ENCODE measurements at regions not wholly inside any gene's neighbourhood (a gene's known extent, or its start where the extent isn't known, plus 50 kb on each side); places are given as distances from the start of the nearest gene placed in this dataset.
"Not testable (repeated sequence)": the region's sequence is repeated elsewhere in the genome, so short reads cannot be mapped to it uniquely, and the experiment has no call there.

GRCh38 chrX:13404777-13405176, 84.9 kb upstream of the ATXN3L start:
- not testable (repeated sequence) for H3K4me1 ChIP-seq (replicated peaks in 1 of 4; ENCODE audit: control insufficient read depth in 3 of 4, insufficient read depth in 4 of 4, low read length in 3 of 4)
- 30% methylated on average over 2 of the region's 7 CpGs; no CpG with 5 or more reads in 1 of the 2 experiments for WGBS, 2 experiments (ENCODE audit: extremely low coverage in 1 of 2, insufficient coverage in 1 of 2, insufficient read length in 1 of 2, insufficient replicate concordance in 2 of 2, low coverage in 1 of 2, low lambda C conversion rate in 2 of 2, missing lambda C conversion rate in 1 of 2)

More at GRCh38 chrX:13404777-13405176, 84.9 kb upstream of the ATXN3L start:
- H2AK5ac ChIP-seq (ENCODE audit: low read depth, low read length); H4K5ac ChIP-seq (ENCODE audit: insufficient read length, low read depth, low read length); DNase-seq (ENCODE audit: low read depth in 1 of 2, low spot score in 2 of 2); H3K27ac ChIP-seq (ENCODE audit: low read depth, low read length); FAIRE-seq; H3K4ac ChIP-seq (replicated peaks; ENCODE audit: insufficient read length, low read depth, low read length); H4K91ac ChIP-seq (replicated peaks; ENCODE audit: insufficient read length, low read length); H3K4me3 ChIP-seq (ENCODE audit: extremely low read depth in 1 of 4, insufficient read depth in 2 of 4, low read depth in 3 of 4, low read length in 4 of 4); H3K18ac ChIP-seq (ENCODE audit: extremely low read depth, low read length); H3K27me3 ChIP-seq (replicated peaks in 1 of 4; ENCODE audit: control insufficient read depth in 3 of 4, extremely low read depth in 1 of 4, insufficient read depth in 3 of 4, low read length in 3 of 4); H2BK15ac ChIP-seq (ENCODE audit: low read length); H4K8ac ChIP-seq (ENCODE audit: extremely low read depth, insufficient read depth, low read length); H2BK12ac ChIP-seq (ENCODE audit: low read depth, low read length); H2BK20ac ChIP-seq (ENCODE audit: low read length); H3K14ac ChIP-seq (ENCODE audit: insufficient read length); H3K4me2 ChIP-seq (ENCODE audit: insufficient read depth in 1 of 2, low read depth in 2 of 2, low read length in 2 of 2); H3K79me1 ChIP-seq (ENCODE audit: low read depth, low read length); H2BK5ac ChIP-seq (ENCODE audit: low read depth, low read length); CTCF ChIA-PET (ENCODE audit: partially characterized antibody); H3K23me2 ChIP-seq (ENCODE audit: low read depth, low read length); H2AFZ ChIP-seq (ENCODE audit: low read length); H3K56ac ChIP-seq (replicated peaks; ENCODE audit: insufficient read length, low read depth, low read length); H4K20me1 ChIP-seq (replicated peaks in 1 of 2; ENCODE audit: control insufficient read depth in 1 of 2, insufficient read depth in 2 of 2, low read length in 2 of 2); H3K79me2 ChIP-seq (ENCODE audit: control insufficient read depth in 1 of 2, insufficient read depth in 2 of 2, low read length in 2 of 2); H3K36me3 ChIP-seq (ENCODE audit: control insufficient read depth in 2 of 4, insufficient read depth in 4 of 4, low read length in 3 of 4); H3K9me3 ChIP-seq (ENCODE audit: insufficient read depth in 2 of 2, low read depth in 1 of 2, low read length in 1 of 2); H3K9ac ChIP-seq (replicated peaks in 1 of 4; ENCODE audit: extremely low read depth in 1 of 4, low read depth in 3 of 4, low read length in 3 of 4); H3K23ac ChIP-seq (ENCODE audit: insufficient read length); H2BK120ac ChIP-seq (replicated peaks; ENCODE audit: low read depth, low read length): not testable (repeated sequence)
- POLR2A ChIA-PET (ENCODE audit: partially characterized antibody), result interaction anchor here (1.0 to 1.3 kb wide), 2 partner anchors 203 to 429 kb away, joined by 3 read pairs; no protein-coding TSS in a partner anchor

Measured in H1 (cell line).